Breast epithelium (tissue), 3 donors: ENCODE measurements at regions not wholly inside any gene's neighbourhood (a gene's known extent, or its start where the extent isn't known, plus 50 kb on each side); places are given as distances from the start of the nearest gene placed in this dataset.

Experiments used
- CTCF ChIP-seq, 3 donors: fragments of 450-650 bp; IDR thresholded peaks; one replicate each; pipeline ENCODE4 v1.5.1; 2016 to 2017; ENCODE audit warnings: antibody characterized with exemption in 3 of 3, mild to moderate bottlenecking in 3 of 3, moderate library complexity in 3 of 3
- POLR2A ChIP-seq: fragments of 450-650 bp; IDR thresholded peaks from one replicate; pipeline ENCODE4 v1.6.1; 2016; ENCODE audit warnings: antibody characterized with exemption, mild to moderate bottlenecking, moderate library complexity

GRCh38 chr3:18847583-18848197 is 300.6 kb upstream of the KCNH8 start:
- TF ChIP-seq CTCF (IDR thresholded peaks at IDR 0.05) (no peak), POLR2A (no peak)
